ENCODE measurements at regions not wholly inside any gene's neighbourhood (a gene's known extent, or its start where the extent isn't known, plus 50 kb on each side); places are given as distances from the start of the nearest gene placed in this dataset.

DNA sequence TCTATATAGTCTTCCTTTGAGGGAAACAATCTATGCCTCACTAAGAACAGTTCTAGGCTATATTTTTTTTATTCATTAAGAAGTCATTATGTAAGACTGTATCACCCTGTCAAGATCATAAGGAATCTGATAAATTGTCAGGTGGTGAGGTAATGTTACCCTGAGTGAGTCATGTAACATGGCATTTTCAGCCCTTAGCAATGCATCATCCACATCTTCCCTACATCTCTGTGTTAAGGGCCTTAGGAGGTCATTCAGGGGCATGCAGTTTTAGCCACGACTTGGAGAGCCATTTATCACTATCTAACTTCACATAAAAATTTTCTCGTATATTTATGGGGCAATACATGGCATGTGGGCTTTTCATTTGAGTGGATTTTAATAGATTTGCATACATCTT, 924.5 kb upstream of the MBL2 start:
- peaks cover 5% of the 10 kb centered on the region for H3K9me3 Mint-ChIP-seq
- CTCF ChIA-PET, result no interaction called here
- Histone ChIP-seq H3K4me1 (ENCODE audit: insufficient read depth, low read length) (no peaks in the 10 kb centered on the region), H3K27ac (ENCODE audit: low read depth in 1 of 2, low read length in 2 of 2) (no peak overlapping the region), H3K27me3 (ENCODE audit: control insufficient read depth in 1 of 2, insufficient read depth in 2 of 2, low read length in 2 of 2) (no peaks in the 10 kb centered on the region), H3K9me3 (ENCODE audit: control insufficient read depth in 1 of 2, insufficient read depth in 1 of 2, low read length in 2 of 2) (peaks cover 0 to 6% of the 10 kb centered on the region in 2 experiments), H3K4me3 (ENCODE audit: low read length) (no peak overlapping the region), H3K36me3 (ENCODE audit: insufficient read depth, low read length) (no peaks in the 10 kb centered on the region)
- intact Hi-C loops (cut with DNase I, micrococcal nuclease), result no loop called here
- no peak overlapping the region for H3K4me3 Mint-ChIP-seq
- no peaks in the 10 kb centered on the region for H3K36me3 Mint-ChIP-seq (ENCODE audit: low read depth)
- H3K27me3 Mint-ChIP-seq, result no peaks in the 10 kb centered on the region
- TF ChIP-seq, protein P1, sequence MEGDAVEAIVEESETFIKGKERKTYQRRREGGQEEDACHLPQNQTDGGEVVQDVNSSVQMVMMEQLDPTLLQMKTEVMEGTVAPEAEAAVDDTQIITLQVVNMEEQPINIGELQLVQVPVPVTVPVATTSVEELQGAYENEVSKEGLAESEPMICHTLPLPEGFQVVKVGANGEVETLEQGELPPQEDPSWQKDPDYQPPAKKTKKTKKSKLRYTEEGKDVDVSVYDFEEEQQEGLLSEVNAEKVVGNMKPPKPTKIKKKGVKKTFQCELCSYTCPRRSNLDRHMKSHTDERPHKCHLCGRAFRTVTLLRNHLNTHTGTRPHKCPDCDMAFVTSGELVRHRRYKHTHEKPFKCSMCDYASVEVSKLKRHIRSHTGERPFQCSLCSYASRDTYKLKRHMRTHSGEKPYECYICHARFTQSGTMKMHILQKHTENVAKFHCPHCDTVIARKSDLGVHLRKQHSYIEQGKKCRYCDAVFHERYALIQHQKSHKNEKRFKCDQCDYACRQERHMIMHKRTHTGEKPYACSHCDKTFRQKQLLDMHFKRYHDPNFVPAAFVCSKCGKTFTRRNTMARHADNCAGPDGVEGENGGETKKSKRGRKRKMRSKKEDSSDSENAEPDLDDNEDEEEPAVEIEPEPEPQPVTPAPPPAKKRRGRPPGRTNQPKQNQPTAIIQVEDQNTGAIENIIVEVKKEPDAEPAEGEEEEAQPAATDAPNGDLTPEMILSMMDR (IDR thresholded peaks at IDR 0.05), result no peak
- POLR2A ChIA-PET, result no interaction called here
- ATAC-seq (ENCODE audit: poor library complexity) (no peak), DNase-seq (no peak)
- no peak overlapping the region for H3K27ac Mint-ChIP-seq
- no peaks in the 10 kb centered on the region for H3K4me1 Mint-ChIP-seq (ENCODE audit: low read depth)

DNA sequence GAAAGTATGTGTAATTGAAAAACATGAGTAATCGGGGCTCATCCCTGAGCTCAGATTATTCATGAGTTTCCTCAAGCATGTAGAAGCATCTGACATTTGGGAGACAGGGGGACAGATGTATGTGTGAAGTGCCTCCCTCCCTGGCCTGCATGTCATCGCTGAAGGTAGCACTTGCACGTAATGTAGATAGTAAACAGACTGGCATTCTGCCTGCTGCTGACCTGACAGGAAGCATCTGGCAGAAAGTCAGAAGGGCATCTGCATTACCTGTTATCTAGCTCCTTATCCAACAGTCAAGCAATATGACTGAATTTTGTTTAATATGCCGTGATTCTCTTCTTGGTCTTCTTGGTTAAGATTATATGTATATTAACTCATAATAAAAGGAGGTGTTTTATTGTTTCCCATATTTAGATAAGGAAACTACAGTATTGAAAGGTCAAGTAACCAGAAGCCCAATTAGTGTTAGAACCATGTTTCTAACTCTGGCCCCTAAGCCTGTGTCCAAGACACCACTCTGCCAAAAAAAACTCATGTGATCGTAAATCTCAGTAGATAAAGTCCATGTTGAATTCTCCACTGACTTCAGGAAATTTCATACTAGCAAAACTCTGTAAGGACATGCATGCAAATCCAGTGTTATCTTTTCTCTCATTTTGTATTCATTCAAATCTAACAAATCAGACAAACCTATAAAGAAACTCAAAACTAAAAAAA, 918.1 kb upstream of the MBL2 start:
- ChIA-PET CTCF (no interaction called here), POLR2A (no interaction called here)
- Mint-ChIP-seq H3K36me3 (ENCODE audit: low read depth) (no peaks in the 10 kb centered on the region), H3K4me1 (ENCODE audit: low read depth) (no peaks in the 10 kb centered on the region), H3K9me3 (peaks cover 5% of the 10 kb centered on the region), H3K4me3 (no peak overlapping the region), H3K27me3 (no peaks in the 10 kb centered on the region), H3K27ac (no peak overlapping the region)
- Histone ChIP-seq H3K27ac (ENCODE audit: low read depth in 1 of 2, low read length in 2 of 2) (no peak overlapping the region), H3K27me3 (ENCODE audit: control insufficient read depth in 1 of 2, insufficient read depth in 2 of 2, low read length in 2 of 2) (no peaks in the 10 kb centered on the region), H3K4me1 (ENCODE audit: insufficient read depth, low read length) (no peaks in the 10 kb centered on the region), H3K36me3 (ENCODE audit: insufficient read depth, low read length) (no peaks in the 10 kb centered on the region), H3K4me3 (ENCODE audit: low read length) (no peak overlapping the region), H3K9me3 (ENCODE audit: control insufficient read depth in 1 of 2, insufficient read depth in 1 of 2, low read length in 2 of 2) (peaks cover 0 to 4% of the 10 kb centered on the region in 2 experiments)
- TF ChIP-seq, protein P1 (IDR thresholded peaks at IDR 0.05), result no peak
- no peak for ATAC-seq (ENCODE audit: poor library complexity)
- intact Hi-C loops (cut with DNase I, micrococcal nuclease), result no loop called here
- DNase-seq, result no peak

DNA sequence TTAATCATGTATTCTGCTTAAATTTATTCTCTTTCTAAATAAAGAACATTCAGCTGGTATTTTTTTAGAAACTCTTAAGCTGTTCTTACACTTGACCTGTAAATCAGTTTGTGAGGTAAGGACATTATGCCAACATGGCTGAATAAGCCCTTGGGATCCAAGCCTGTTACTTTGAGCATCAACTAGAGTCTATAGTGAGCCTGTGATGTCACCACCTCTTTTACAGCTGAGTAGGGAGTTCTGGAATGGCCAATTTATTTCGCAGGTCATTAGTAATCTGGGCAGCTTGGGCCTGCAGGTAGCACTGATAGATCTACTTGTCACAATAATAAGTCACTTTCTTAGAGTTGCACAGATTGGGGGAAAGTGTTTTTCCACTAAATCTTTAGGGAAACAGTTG, 915.2 kb upstream of the MBL2 start:
- TF ChIP-seq, protein P1 (IDR thresholded peaks at IDR 0.05), result no peak
- H3K4me3 Mint-ChIP-seq, result no peak overlapping the region
- ATAC-seq (ENCODE audit: poor library complexity) (no peak), DNase-seq (no peak)
- no peak overlapping the region for H3K4me3 ChIP-seq (ENCODE audit: low read length)
- H3K9me3 ChIP-seq (ENCODE audit: control insufficient read depth in 1 of 2, insufficient read depth in 1 of 2, low read length in 2 of 2), result peaks cover 0 to 7% of the 10 kb centered on the region in 2 experiments
- no peak overlapping the region for H3K27ac ChIP-seq (ENCODE audit: low read depth in 1 of 2, low read length in 2 of 2)
- H3K4me1 Mint-ChIP-seq (ENCODE audit: low read depth), result no peaks in the 10 kb centered on the region
- no peaks in the 10 kb centered on the region for H3K27me3 Mint-ChIP-seq
- CTCF ChIA-PET, result no interaction called here
- H3K9me3 Mint-ChIP-seq, result peaks cover 5% of the 10 kb centered on the region
- H3K36me3 Mint-ChIP-seq (ENCODE audit: low read depth), result no peaks in the 10 kb centered on the region
- H3K4me1 ChIP-seq (ENCODE audit: insufficient read depth, low read length), result no peaks in the 10 kb centered on the region
- no peaks in the 10 kb centered on the region for H3K27me3 ChIP-seq (ENCODE audit: control insufficient read depth in 1 of 2, insufficient read depth in 2 of 2, low read length in 2 of 2)
- H3K36me3 ChIP-seq (ENCODE audit: insufficient read depth, low read length), result no peaks in the 10 kb centered on the region
- intact Hi-C loops (cut with DNase I, micrococcal nuclease), result no loop called here
- no peak overlapping the region for H3K27ac Mint-ChIP-seq
- POLR2A ChIA-PET, result no interaction called here
